ENCODE measurements at regions not wholly inside any gene's neighbourhood (a gene's known extent, or its start where the extent isn't known, plus 50 kb on each side); places are given as distances from the start of the nearest gene placed in this dataset.

- DNase-seq (ENCODE audit: low spot score), result no peak
Measured at GRCh38 chr11:33646629-33647028, 54.0 kb downstream of the C11orf91 start.

DNA sequence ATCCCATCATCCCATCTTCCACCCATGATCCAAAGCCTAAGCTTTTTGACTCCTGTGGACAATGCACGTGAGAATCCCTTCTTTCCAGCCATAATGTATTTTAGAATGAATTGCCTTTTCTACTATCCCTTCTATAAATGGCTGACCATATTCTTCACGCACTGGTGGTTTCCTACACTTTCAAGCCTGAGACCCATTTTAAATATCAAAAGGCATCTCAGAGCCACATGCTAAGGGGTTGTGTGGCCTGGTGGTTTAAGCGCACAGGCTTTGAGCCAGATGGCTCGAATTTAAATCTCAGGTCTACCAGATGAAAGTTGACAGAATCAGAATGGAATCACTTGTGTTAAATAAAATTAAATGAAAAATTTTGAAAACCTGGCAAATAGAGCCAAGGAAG, 54.5 kb downstream of the C11orf91 start:
- no peak for DNase-seq (ENCODE audit: low spot score)

DNA sequence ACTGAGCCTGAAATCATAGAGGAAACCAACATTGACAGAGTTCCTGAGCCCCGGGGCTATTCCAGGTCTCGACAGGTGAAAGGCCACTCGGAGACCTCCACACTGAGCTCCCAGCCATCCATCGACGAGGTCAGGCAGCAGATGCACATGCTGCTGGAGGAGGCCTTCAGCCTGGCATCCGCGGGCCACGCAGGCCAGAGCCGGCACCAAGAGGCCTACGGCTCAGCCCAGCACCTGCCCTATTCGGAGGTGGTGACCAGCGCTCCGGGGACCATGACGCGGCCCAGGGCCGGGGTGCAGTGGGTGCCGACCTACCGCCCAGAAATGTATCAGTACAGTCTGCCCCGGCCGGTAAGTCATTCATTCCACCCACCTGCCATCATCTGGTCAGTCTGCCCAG, 54.9 kb downstream of the C11orf91 start:
- DNase-seq (ENCODE audit: low spot score), result no peak

GRCh38 chr11:33643167-33643824, 57.3 kb downstream of the C11orf91 start:
- DNase-seq (ENCODE audit: low spot score), result no peak

DNA sequence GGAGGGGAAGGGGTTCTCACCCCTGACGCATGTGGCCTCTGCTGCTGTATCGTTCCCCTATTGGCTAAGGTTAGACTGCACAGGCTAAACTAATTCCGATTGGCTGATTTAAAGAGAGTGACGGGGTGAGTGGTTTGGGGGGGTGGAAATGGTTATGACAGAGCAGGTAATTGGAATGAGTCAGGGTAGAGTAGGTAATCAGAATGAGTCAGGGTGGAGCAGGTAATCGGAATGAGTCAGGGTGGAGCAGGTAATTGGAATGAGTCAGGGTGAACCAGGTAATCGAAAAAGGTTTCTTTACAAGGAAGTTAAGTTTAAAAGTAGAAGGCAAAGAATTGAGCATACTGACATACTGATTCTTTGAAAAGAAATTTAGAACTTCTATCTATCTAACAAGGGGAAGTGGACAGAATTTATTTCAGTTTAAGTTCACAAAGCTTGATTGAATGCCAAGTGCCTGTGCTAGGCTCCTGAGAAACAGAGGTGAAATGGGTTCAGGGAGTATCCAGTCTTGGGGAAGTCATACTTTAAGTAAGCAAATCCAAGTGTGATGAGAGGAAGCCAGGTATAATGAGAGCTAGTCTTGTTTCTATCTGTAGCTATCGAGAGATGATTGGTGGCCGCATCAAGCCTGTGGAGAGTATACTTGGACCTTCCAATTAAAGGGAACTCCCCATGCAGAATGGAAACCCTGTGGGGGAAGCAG, 58.0 kb downstream of the C11orf91 start:
- no peak for DNase-seq (ENCODE audit: low spot score)

GRCh38 chr11:33640730-33641371, 59.8 kb downstream of the C11orf91 start:
- no peak for DNase-seq (ENCODE audit: low spot score)

- DNase-seq (ENCODE audit: low spot score), result no peak
Measured at GRCh38 chr11:33638608-33639007, 62.0 kb downstream of the C11orf91 start.

- DNase-seq (ENCODE audit: low spot score), result no peak
Measured at GRCh38 chr11:33636104-33636503, 64.5 kb downstream of the C11orf91 start.

- no peak for DNase-seq (ENCODE audit: low spot score)
Measured at GRCh38 chr11:33635161-33635560, 65.5 kb downstream of the C11orf91 start.

GRCh38 chr11:33634291-33634834, 66.3 kb downstream of the C11orf91 start:
- no peak for DNase-seq (ENCODE audit: low spot score)

- DNase-seq (ENCODE audit: low spot score), result no peak
Measured at GRCh38 chr11:33633251-33634003, 67.2 kb downstream of the C11orf91 start.

- no peak for DNase-seq (ENCODE audit: low spot score)
Measured at GRCh38 chr11:33631749-33632091, 68.9 kb downstream of the C11orf91 start.

- DNase-seq (ENCODE audit: low spot score), result no peak
Measured at GRCh38 chr11:33630936-33631748, 69.5 kb downstream of the C11orf91 start.

GRCh38 chr11:33624083-33624482, 76.5 kb downstream of the C11orf91 start:
- DNase-seq (ENCODE audit: low spot score), result no peak

- DNase-seq (ENCODE audit: low spot score), result no peak
Measured at GRCh38 chr11:33622806-33623205, 77.8 kb downstream of the C11orf91 start.

GRCh38 chr11:33622186-33622585, 78.4 kb downstream of the C11orf91 start:
- DNase-seq (ENCODE audit: low spot score), result no peak

GRCh38 chr11:33620423-33621171, 80.0 kb downstream of the C11orf91 start:
- no peak for DNase-seq (ENCODE audit: low spot score)

GRCh38 chr11:33618956-33619355, 81.7 kb downstream of the C11orf91 start:
- DNase-seq (ENCODE audit: low spot score), result no peak

DNA sequence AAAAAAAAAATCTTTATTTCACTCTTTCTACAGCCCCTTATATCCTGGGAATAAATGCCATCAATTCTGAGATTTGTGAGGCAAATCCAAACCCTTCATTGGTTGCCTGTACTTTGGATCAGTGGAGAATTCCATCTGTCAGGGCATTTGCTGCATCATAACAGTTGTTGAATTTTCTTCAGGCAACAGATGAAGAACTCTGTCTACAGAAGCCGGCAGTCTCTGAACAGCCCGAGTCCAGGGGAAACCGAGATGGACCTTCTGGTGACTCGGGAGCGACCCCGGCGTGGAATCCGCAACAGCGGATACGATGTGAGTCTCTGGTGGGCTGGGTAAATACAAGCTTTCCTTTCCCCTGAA, 82.3 kb downstream of the C11orf91 start:
- no peak for DNase-seq (ENCODE audit: low spot score)

GRCh38 chr11:33617672-33618350, 82.8 kb downstream of the C11orf91 start:
- no peak for DNase-seq (ENCODE audit: low spot score)

Data from germinal center (tissue), 1 donor.